HL-60/S4 (cell line): ENCODE measurements at regions not wholly inside any gene's neighbourhood (a gene's known extent, or its start where the extent isn't known, plus 50 kb on each side); places are given as distances from the start of the nearest gene placed in this dataset.

ENCODE experiments used
- in situ Hi-C: fragments of 300-500 bp; cut with MboI; formaldehyde crosslinking; loops from 2 replicates; pipeline ENCODE4 v1.14.3; 2022; ENCODE audit warnings: low sequenced_read_pairs

- in situ Hi-C loops, result no loop called here
Observed at GRCh38 chrX:38987198-38987651, 186.0 kb downstream of the MID1IP1 start.

- in situ Hi-C loops, result no loop called here
Observed at GRCh38 chrX:38988301-38988700, 187.0 kb downstream of the MID1IP1 start.

- in situ Hi-C loops, result no loop called here
Observed at GRCh38 chrX:38989076-38989475, 187.8 kb downstream of the MID1IP1 start.

- in situ Hi-C loops, result no loop called here
Observed at GRCh38 chrX:38991656-38992440, 190.6 kb downstream of the MID1IP1 start.

- in situ Hi-C loops, result no loop called here
Observed at GRCh38 chrX:38992441-38993096, 191.3 kb downstream of the MID1IP1 start.

- in situ Hi-C loops, result no loop called here
Observed at GRCh38 chrX:38993500-38993899, 192.2 kb downstream of the MID1IP1 start.

- in situ Hi-C loops, result no loop called here
Observed at GRCh38 chrX:38999099-38999498, 197.8 kb downstream of the MID1IP1 start.

GRCh38 chrX:38999967-39000745 lies 198.9 kb downstream of the MID1IP1 start:
- in situ Hi-C loops, result no loop called here

- in situ Hi-C loops, result no loop called here
Observed at GRCh38 chrX:39000802-39001201, 199.5 kb downstream of the MID1IP1 start.

GRCh38 chrX:39002466-39002865 lies 201.2 kb downstream of the MID1IP1 start:
- in situ Hi-C loops, result no loop called here

- in situ Hi-C loops, result no loop called here
Observed at GRCh38 chrX:39008549-39008948, 207.3 kb downstream of the MID1IP1 start.

- in situ Hi-C loops, result no loop called here
Observed at GRCh38 chrX:39011454-39012221, 210.4 kb downstream of the MID1IP1 start.

GRCh38 chrX:39012621-39013111 lies 211.4 kb downstream of the MID1IP1 start:
- in situ Hi-C loops, result no loop called here

- in situ Hi-C loops, result no loop called here
Observed at GRCh38 chrX:39016556-39016955, 215.3 kb downstream of the MID1IP1 start.

- in situ Hi-C loops, result no loop called here
Observed at GRCh38 chrX:39017077-39017476, 215.8 kb downstream of the MID1IP1 start.

- in situ Hi-C loops, result no loop called here
Observed at GRCh38 chrX:39017716-39018115, 216.5 kb downstream of the MID1IP1 start.

- in situ Hi-C loops, result no loop called here
Observed at GRCh38 chrX:39018541-39018940, 217.3 kb downstream of the MID1IP1 start.

GRCh38 chrX:39019056-39019455 lies 217.8 kb downstream of the MID1IP1 start:
- in situ Hi-C loops, result no loop called here

GRCh38 chrX:39020051-39020669 lies 218.9 kb downstream of the MID1IP1 start:
- in situ Hi-C loops, result no loop called here

- in situ Hi-C loops, result no loop called here
Observed at GRCh38 chrX:39022106-39022505, 220.8 kb downstream of the MID1IP1 start.
